GM23338 (cell line): ENCODE measurements at regions not wholly inside any gene's neighbourhood (a gene's known extent, or its start where the extent isn't known, plus 50 kb on each side); places are given as distances from the start of the nearest gene placed in this dataset.

Experiments
- ATAC-seq: fragments of 200-7000 bp; cut with Tn5 transposase; 3 replicates; pipeline ENCODE4 v1.9.1; 2020
- DNase-seq: peaks from one replicate; pipeline ENCODE4 v3.0.0-alpha.2; 2015; ENCODE audit warnings: low spot score
- H2AFZ ChIP-seq: fragments of 200-600 bp; sonication (generic); 2 replicates; pipeline ENCODE4 v1.8.0; 2016; ENCODE audit warnings: antibody characterized with exemption, mild to moderate bottlenecking, moderate library complexity
- H3F3A ChIP-seq: fragments of 200-600 bp; sonication (generic); replicated peaks from 2 replicates; pipeline ENCODE4 v1.8.0; 2017; ENCODE audit warnings: antibody characterized with exemption, mixed run types, low read depth
- H3K27ac ChIP-seq: fragments of 200-600 bp; sonication (generic); 2 replicates; pipeline ENCODE4 v1.6.1; 2016; ENCODE audit warnings: low read depth
- H3K27me3 ChIP-seq: fragments of 200-600 bp; sonication (generic); 2 replicates; pipeline ENCODE4 v1.8.0; 2016; ENCODE audit warnings: mild to moderate bottlenecking, mixed run types, moderate library complexity; ENCODE audit not compliant: insufficient read depth
- H3K36me3 ChIP-seq: fragments of 200-600 bp; sonication (generic); 2 replicates; pipeline ENCODE4 v1.8.0; 2016; ENCODE audit warnings: mild to moderate bottlenecking; ENCODE audit not compliant: insufficient read depth
- H3K4me1 ChIP-seq: fragments of 200-600 bp; sonication (generic); 2 replicates; pipeline ENCODE4 v1.8.0; 2016; ENCODE audit warnings: mild to moderate bottlenecking, moderate library complexity; ENCODE audit not compliant: insufficient read depth
- H3K4me2 ChIP-seq: fragments of 200-600 bp; sonication (generic); 2 replicates; pipeline ENCODE4 v1.7.1; 2017; ENCODE audit warnings: mixed run types
- H3K4me3 ChIP-seq: fragments of 200-600 bp; sonication (generic); 2 replicates; pipeline ENCODE4 v1.6.1; 2016; ENCODE audit warnings: mixed run types
- H3K79me2 ChIP-seq: fragments of 200-600 bp; sonication (generic); replicated peaks from 2 replicates; pipeline ENCODE4 v1.8.0; 2017; ENCODE audit warnings: mild to moderate bottlenecking; ENCODE audit not compliant: insufficient read depth
- H3K9me2 ChIP-seq: fragments of 200-600 bp; sonication (generic); 2 replicates; pipeline ENCODE4 v1.8.0; 2017; ENCODE audit not compliant: insufficient read depth
- H4K20me1 ChIP-seq: fragments of 200-600 bp; sonication (generic); replicated peaks from 2 replicates; pipeline ENCODE4 v1.8.0; 2017; ENCODE audit warnings: mild to moderate bottlenecking; ENCODE audit not compliant: insufficient read depth
- H3K27ac Mint-ChIP-seq: 2 replicates; pipeline ENCODE4 v1.8.0; 2020; ENCODE audit warnings: inconsistent platforms, mild to moderate bottlenecking, moderate library complexity, mixed read lengths
- H3K27me3 Mint-ChIP-seq: 3 replicates; pipeline ENCODE4 v1.8.0; 2022; ENCODE audit warnings: low read depth, mild to moderate bottlenecking, moderate library complexity, mixed read lengths, inconsistent platforms; ENCODE audit not compliant: insufficient read depth, poor library complexity
- H3K36me3 Mint-ChIP-seq: 3 replicates; pipeline ENCODE4 v1.8.0; 2021; ENCODE audit warnings: low read depth, mild to moderate bottlenecking, inconsistent platforms, moderate library complexity, mixed read lengths
- H3K4me1 Mint-ChIP-seq: 3 replicates; pipeline ENCODE4 v1.8.0; 2020; ENCODE audit warnings: mild to moderate bottlenecking, inconsistent platforms, mixed read lengths
- H3K4me3 Mint-ChIP-seq: 3 replicates; pipeline ENCODE4 v1.8.0; 2021; ENCODE audit warnings: moderate library complexity, mild to moderate bottlenecking, inconsistent platforms, mixed read lengths
- H3K9me3 Mint-ChIP-seq: 3 replicates; pipeline ENCODE4 v1.8.0; 2020; ENCODE audit warnings: moderate library complexity, mild to moderate bottlenecking, inconsistent platforms, mixed read lengths
- ETS1 ChIP-seq: IDR thresholded peaks from 2 replicates; pipeline ENCODE4 v1.6.1; 2016; ENCODE audit warnings: antibody characterized with exemption
- EZH2 ChIP-seq: fragments of 200-600 bp; sonication (generic); IDR thresholded peaks from one replicate; pipeline ENCODE4 v1.8.0; 2017; ENCODE audit warnings: antibody characterized with exemption, mild to moderate bottlenecking, low read depth; ENCODE audit not compliant: unreplicated experiment
- JUNB ChIP-seq: IDR thresholded peaks from one replicate; pipeline ENCODE4 v1.6.1; 2016; ENCODE audit warnings: antibody characterized with exemption; ENCODE audit not compliant: unreplicated experiment
- POLR2AphosphoS5 ChIP-seq: IDR thresholded peaks from 2 replicates; pipeline ENCODE4 v1.6.1; 2016; ENCODE audit warnings: antibody characterized with exemption, low read depth
- STAT1 ChIP-seq: IDR thresholded peaks from one replicate; pipeline ENCODE4 v1.6.1; 2016; ENCODE audit warnings: antibody characterized with exemption; ENCODE audit not compliant: unreplicated experiment
- ZNF114 ChIP-seq: fragments of 250-450 bp; sonication (Bioruptor Pico); IDR thresholded peaks from 2 replicates; pipeline ENCODE4 v1.5.0; 2020; ENCODE audit warnings: mild to moderate bottlenecking, moderate library complexity
- TF ChIP-seq, protein P1 (sequence below): fragments of 250-450 bp; sonication (Bioruptor Pico); IDR thresholded peaks from 2 replicates; pipeline ENCODE4 v1.5.0; 2020; ENCODE audit warnings: mild to moderate bottlenecking, moderate library complexity
- TF ChIP-seq, protein P2 (sequence below), 2 experiments: fragments of 200-600 bp in 1 of 2; sonication (generic) in 1 of 2; conservative IDR thresholded peaks; 2 replicates each; pipeline versions ENCODE4 v1.5.1 to v1.6.1; 2016 to 2017; ENCODE audit warnings: antibody characterized with exemption in 2 of 2, low read depth in 2 of 2, mild to moderate bottlenecking in 2 of 2, moderate library complexity in 1 of 2

- TF ChIP-seq, protein P1, sequence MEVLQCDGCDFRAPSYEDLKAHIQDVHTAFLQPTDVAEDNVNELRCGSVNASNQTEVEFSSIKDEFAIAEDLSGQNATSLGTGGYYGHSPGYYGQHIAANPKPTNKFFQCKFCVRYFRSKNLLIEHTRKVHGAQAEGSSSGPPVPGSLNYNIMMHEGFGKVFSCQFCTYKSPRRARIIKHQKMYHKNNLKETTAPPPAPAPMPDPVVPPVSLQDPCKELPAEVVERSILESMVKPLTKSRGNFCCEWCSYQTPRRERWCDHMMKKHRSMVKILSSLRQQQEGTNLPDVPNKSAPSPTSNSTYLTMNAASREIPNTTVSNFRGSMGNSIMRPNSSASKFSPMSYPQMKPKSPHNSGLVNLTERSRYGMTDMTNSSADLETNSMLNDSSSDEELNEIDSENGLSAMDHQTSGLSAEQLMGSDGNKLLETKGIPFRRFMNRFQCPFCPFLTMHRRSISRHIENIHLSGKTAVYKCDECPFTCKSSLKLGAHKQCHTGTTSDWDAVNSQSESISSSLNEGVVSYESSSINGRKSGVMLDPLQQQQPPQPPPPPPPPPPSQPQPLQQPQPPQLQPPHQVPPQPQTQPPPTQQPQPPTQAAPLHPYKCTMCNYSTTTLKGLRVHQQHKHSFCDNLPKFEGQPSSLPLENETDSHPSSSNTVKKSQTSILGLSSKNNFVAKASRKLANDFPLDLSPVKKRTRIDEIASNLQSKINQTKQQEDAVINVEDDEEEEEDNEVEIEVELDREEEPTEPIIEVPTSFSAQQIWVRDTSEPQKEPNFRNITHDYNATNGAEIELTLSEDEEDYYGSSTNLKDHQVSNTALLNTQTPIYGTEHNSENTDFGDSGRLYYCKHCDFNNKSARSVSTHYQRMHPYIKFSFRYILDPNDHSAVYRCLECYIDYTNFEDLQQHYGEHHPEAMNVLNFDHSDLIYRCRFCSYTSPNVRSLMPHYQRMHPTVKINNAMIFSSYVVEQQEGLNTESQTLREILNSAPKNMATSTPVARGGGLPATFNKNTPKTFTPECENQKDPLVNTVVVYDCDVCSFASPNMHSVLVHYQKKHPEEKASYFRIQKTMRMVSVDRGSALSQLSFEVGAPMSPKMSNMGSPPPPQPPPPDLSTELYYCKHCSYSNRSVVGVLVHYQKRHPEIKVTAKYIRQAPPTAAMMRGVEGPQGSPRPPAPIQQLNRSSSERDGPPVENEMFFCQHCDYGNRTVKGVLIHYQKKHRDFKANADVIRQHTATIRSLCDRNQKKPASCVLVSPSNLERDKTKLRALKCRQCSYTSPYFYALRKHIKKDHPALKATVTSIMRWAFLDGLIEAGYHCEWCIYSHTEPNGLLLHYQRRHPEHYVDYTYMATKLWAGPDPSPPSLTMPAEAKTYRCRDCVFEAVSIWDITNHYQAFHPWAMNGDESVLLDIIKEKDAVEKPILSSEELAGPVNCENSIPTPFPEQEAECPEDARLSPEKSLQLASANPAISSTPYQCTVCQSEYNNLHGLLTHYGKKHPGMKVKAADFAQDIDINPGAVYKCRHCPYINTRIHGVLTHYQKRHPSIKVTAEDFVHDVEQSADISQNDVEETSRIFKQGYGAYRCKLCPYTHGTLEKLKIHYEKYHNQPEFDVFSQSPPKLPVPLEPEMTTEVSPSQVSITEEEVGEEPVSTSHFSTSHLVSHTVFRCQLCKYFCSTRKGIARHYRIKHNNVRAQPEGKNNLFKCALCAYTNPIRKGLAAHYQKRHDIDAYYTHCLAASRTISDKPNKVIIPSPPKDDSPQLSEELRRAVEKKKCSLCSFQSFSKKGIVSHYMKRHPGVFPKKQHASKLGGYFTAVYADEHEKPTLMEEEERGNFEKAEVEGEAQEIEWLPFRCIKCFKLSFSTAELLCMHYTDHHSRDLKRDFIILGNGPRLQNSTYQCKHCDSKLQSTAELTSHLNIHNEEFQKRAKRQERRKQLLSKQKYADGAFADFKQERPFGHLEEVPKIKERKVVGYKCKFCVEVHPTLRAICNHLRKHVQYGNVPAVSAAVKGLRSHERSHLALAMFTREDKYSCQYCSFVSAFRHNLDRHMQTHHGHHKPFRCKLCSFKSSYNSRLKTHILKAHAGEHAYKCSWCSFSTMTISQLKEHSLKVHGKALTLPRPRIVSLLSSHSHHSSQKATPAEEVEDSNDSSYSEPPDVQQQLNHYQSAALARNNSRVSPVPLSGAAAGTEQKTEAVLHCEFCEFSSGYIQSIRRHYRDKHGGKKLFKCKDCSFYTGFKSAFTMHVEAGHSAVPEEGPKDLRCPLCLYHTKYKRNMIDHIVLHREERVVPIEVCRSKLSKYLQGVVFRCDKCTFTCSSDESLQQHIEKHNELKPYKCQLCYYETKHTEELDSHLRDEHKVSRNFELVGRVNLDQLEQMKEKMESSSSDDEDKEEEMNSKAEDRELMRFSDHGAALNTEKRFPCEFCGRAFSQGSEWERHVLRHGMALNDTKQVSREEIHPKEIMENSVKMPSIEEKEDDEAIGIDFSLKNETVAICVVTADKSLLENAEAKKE, result no peak
- TF ChIP-seq JUNB, result no peak
- no peak for TF ChIP-seq ZNF114 (CRISPR knock-in tag)
- TF ChIP-seq STAT1, result no peak
- no peak for TF ChIP-seq ETS1
- TF ChIP-seq POLR2AphosphoS5, result no peak
Observed at GRCh38 chr2:62363166-62363565, 142.8 kb downstream of the TMEM17 start (continued).

- no peaks in the 10 kb centered on the region for H3K27me3 ChIP-seq
- Mint-ChIP-seq H3K9me3 (peaks cover 8% of the 10 kb centered on the region; the same call in 2 of the 3 replicates), H3K27ac (no peak overlapping the region; the same call in 1 of the 2 replicates), H3K36me3 (peaks cover 6% of the 10 kb centered on the region; the same call in 1 of the 3 replicates), H3K4me1 (peaks cover 20% of the 10 kb centered on the region), H3K4me3 (no peak overlapping the region), H3K27me3 (peaks cover 3% of the 10 kb centered on the region)
- H3K4me1 ChIP-seq, result peaks cover 8% of the 10 kb centered on the region; the same call in 1 of the 2 replicates
- no peaks in the 10 kb centered on the region for H3K36me3 ChIP-seq
- DNase-seq (peak; percentile 47), ATAC-seq (peak; percentile 74)
- no peak overlapping the region for H3K4me3 ChIP-seq
- H3K79me2 ChIP-seq, result no peaks in the 10 kb centered on the region
- H3K4me2 ChIP-seq, result no peak overlapping the region
- no peaks in the 10 kb centered on the region for H4K20me1 ChIP-seq
- TF ChIP-seq, protein P2, sequence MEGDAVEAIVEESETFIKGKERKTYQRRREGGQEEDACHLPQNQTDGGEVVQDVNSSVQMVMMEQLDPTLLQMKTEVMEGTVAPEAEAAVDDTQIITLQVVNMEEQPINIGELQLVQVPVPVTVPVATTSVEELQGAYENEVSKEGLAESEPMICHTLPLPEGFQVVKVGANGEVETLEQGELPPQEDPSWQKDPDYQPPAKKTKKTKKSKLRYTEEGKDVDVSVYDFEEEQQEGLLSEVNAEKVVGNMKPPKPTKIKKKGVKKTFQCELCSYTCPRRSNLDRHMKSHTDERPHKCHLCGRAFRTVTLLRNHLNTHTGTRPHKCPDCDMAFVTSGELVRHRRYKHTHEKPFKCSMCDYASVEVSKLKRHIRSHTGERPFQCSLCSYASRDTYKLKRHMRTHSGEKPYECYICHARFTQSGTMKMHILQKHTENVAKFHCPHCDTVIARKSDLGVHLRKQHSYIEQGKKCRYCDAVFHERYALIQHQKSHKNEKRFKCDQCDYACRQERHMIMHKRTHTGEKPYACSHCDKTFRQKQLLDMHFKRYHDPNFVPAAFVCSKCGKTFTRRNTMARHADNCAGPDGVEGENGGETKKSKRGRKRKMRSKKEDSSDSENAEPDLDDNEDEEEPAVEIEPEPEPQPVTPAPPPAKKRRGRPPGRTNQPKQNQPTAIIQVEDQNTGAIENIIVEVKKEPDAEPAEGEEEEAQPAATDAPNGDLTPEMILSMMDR (conservative IDR thresholded peaks at IDR 0.05; ENCODE audit: low read depth in 2 of 2), result peak in 1 of 2 experiments; percentile 32; a peak in 2 of 4 replicates
- no peak for TF ChIP-seq EZH2
- no peaks in the 10 kb centered on the region for H3K9me2 ChIP-seq
- H3K27ac ChIP-seq, result no peak overlapping the region
- H3F3A ChIP-seq, result no peaks in the 10 kb centered on the region
- H2AFZ ChIP-seq, result no peak overlapping the region
Observed at GRCh38 chr2:62362561-62362960, 143.4 kb downstream of the TMEM17 start.
